ENCODE measurements at regions not wholly inside any gene's neighbourhood (a gene's known extent, or its start where the extent isn't known, plus 50 kb on each side); places are given as distances from the start of the nearest gene placed in this dataset.
A peak's percentile ranks its signal among the peaks of the same experiment; 100 is the strongest.

GRCh38 chr9:86659413-86660046 lies 287.8 kb downstream of the GAS1 start:
- TF ChIP-seq CTCF (IDR thresholded peaks at IDR 0.05; ENCODE audit: insufficient read depth, low read depth, low read length, missing control alignments): no peak
- peak; percentile 45 for DNase-seq (ENCODE audit: low read depth)
- no peak overlapping the region for H3K4me3 ChIP-seq (ENCODE audit: low read length)

- no peak for TF ChIP-seq CTCF (IDR thresholded peaks at IDR 0.05; ENCODE audit: insufficient read depth, low read depth, low read length, missing control alignments)
- no peak for DNase-seq (ENCODE audit: low read depth)
- no peak overlapping the region for H3K4me3 ChIP-seq (ENCODE audit: low read length)
These were observed 292.2 kb downstream of the GAS1 start for GRCh38 chr9:86655147-86655546.

- DNase-seq (ENCODE audit: low read depth): no peak
- no peak overlapping the region for H3K4me3 ChIP-seq (ENCODE audit: low read length)
- no peak for TF ChIP-seq CTCF (IDR thresholded peaks at IDR 0.05; ENCODE audit: insufficient read depth, low read depth, low read length, missing control alignments)
These were observed 293.8 kb downstream of the GAS1 start for GRCh38 chr9:86653466-86653865.

- peak; percentile 20 for DNase-seq (ENCODE audit: low read depth)
- no peak for TF ChIP-seq CTCF (IDR thresholded peaks at IDR 0.05; ENCODE audit: insufficient read depth, low read depth, low read length, missing control alignments)
- no peak overlapping the region for H3K4me3 ChIP-seq (ENCODE audit: low read length)
These were observed 294.6 kb downstream of the GAS1 start for GRCh38 chr9:86652736-86653135.

GRCh38 chr9:86649913-86650312 lies 295.7 kb upstream of the TUT7 start:
- H3K4me3 ChIP-seq (ENCODE audit: low read length): no peak overlapping the region
- no peak for DNase-seq (ENCODE audit: low read depth)
- TF ChIP-seq CTCF (IDR thresholded peaks at IDR 0.05; ENCODE audit: insufficient read depth, low read depth, low read length, missing control alignments): no peak

- DNase-seq (ENCODE audit: low read depth): no peak
- no peak for TF ChIP-seq CTCF (IDR thresholded peaks at IDR 0.05; ENCODE audit: insufficient read depth, low read depth, low read length, missing control alignments)
- H3K4me3 ChIP-seq (ENCODE audit: low read length): no peak overlapping the region
These were observed 294.6 kb upstream of the TUT7 start for GRCh38 chr9:86648828-86649170.

GRCh38 chr9:86648156-86648827 lies 294.1 kb upstream of the TUT7 start:
- no peak for TF ChIP-seq CTCF (IDR thresholded peaks at IDR 0.05; ENCODE audit: insufficient read depth, low read depth, low read length, missing control alignments)
- no peak overlapping the region for H3K4me3 ChIP-seq (ENCODE audit: low read length)
- no peak for DNase-seq (ENCODE audit: low read depth)

Measured in epithelial cell of esophagus (primary cell).